Trophoblast cell (in vitro differentiated cells and primary cell): ENCODE measurements at regions not wholly inside any gene's neighbourhood (a gene's known extent, or its start where the extent isn't known, plus 50 kb on each side); places are given as distances from the start of the nearest gene placed in this dataset.

Experiments used
- DNase-seq, 2 donors: peaks; one replicate each; pipeline ENCODE4 v3.0.0-alpha.2; 2016
- H2AFZ ChIP-seq: 2 replicates; pipeline ENCODE4 v1.6.1; 2013; ENCODE audit warnings: low read length, moderate library complexity, mild to moderate bottlenecking; ENCODE audit not compliant: insufficient read depth, poor library complexity
- H2AK5ac ChIP-seq: 2 replicates; pipeline ENCODE4 v1.6.1; 2013; ENCODE audit warnings: mild to moderate bottlenecking, low read length
- H2BK120ac ChIP-seq: 2 replicates; pipeline ENCODE4 v1.6.1; 2013; ENCODE audit warnings: low read length, mild to moderate bottlenecking, moderate library complexity; ENCODE audit not compliant: insufficient read depth, poor library complexity
- H2BK12ac ChIP-seq: 2 replicates; pipeline ENCODE4 v1.6.1; 2013; ENCODE audit warnings: mild to moderate bottlenecking, low read length, moderate library complexity
- H2BK5ac ChIP-seq: 2 replicates; pipeline ENCODE4 v1.6.1; 2013; ENCODE audit warnings: low read length, low read depth, moderate library complexity, mild to moderate bottlenecking; ENCODE audit not compliant: poor library complexity
- H3K14ac ChIP-seq: 2 replicates; pipeline ENCODE4 v1.6.1; 2013; ENCODE audit warnings: mild to moderate bottlenecking, low read length
- H3K18ac ChIP-seq: 2 replicates; pipeline ENCODE4 v1.6.1; 2013; ENCODE audit warnings: mild to moderate bottlenecking, low read length
- H3K23ac ChIP-seq: 2 replicates; pipeline ENCODE4 v1.6.1; 2013; ENCODE audit warnings: low read length
- H3K27ac ChIP-seq: 2 replicates; pipeline ENCODE4 v1.5.1; 2013; ENCODE audit warnings: low read depth, mild to moderate bottlenecking, inconsistent platforms, low read length, moderate library complexity
- H3K27me3 ChIP-seq: 2 replicates; pipeline ENCODE4 v1.6.1; 2013; ENCODE audit warnings: inconsistent platforms, mild to moderate bottlenecking, low read length, moderate library complexity; ENCODE audit not compliant: insufficient read depth
- H3K36me3 ChIP-seq, 2 experiments: 1 replicate in 1 of 2; 2 replicates in 1 of 2; pipeline ENCODE4 v1.6.1; 2013; ENCODE audit warnings: low read length in 2 of 2, mild to moderate bottlenecking in 2 of 2, moderate library complexity in 1 of 2; ENCODE audit not compliant: insufficient read depth in 2 of 2, control insufficient read depth in 1 of 2
- H3K4ac ChIP-seq: 2 replicates; pipeline ENCODE4 v1.6.1; 2013; ENCODE audit warnings: low read depth, mild to moderate bottlenecking, low read length, moderate library complexity
- H3K4me1 ChIP-seq, 2 experiments: 1 replicate in 1 of 2; 2 replicates in 1 of 2; pipeline ENCODE4 v1.6.1; 2013; ENCODE audit warnings: low read length in 2 of 2, mild to moderate bottlenecking in 2 of 2, moderate library complexity in 1 of 2; ENCODE audit not compliant: insufficient read depth in 2 of 2, control insufficient read depth in 1 of 2
- H3K4me2 ChIP-seq: 2 replicates; pipeline ENCODE4 v1.6.1; 2013; ENCODE audit warnings: inconsistent platforms, mild to moderate bottlenecking, low read length, moderate library complexity
- H3K4me3 ChIP-seq: 2 replicates; pipeline ENCODE4 v1.5.1; 2013; ENCODE audit warnings: mild to moderate bottlenecking, low read depth, low read length, inconsistent platforms
- H3K79me1 ChIP-seq: one replicate; pipeline ENCODE4 v1.6.1; 2013; ENCODE audit warnings: low read length
- H3K79me2 ChIP-seq: 2 replicates; pipeline ENCODE4 v1.6.1; 2013; ENCODE audit warnings: low read length, mild to moderate bottlenecking; ENCODE audit not compliant: control insufficient read depth, insufficient read depth, poor library complexity
- H3K9ac ChIP-seq: 2 replicates; pipeline ENCODE4 v1.6.1; 2013; ENCODE audit warnings: mild to moderate bottlenecking, low read length
- H3K9me3 ChIP-seq: 2 replicates; pipeline ENCODE4 v1.6.1; 2013; ENCODE audit warnings: low read depth, mild to moderate bottlenecking, control low read depth, inconsistent platforms, low read length; ENCODE audit not compliant: insufficient read depth
- H4K12ac ChIP-seq: 2 replicates; pipeline ENCODE4 v1.6.1; 2013; ENCODE audit warnings: low read depth, mild to moderate bottlenecking, low read length, moderate library complexity
- H4K8ac ChIP-seq: 2 replicates; pipeline ENCODE4 v1.6.1; 2013; ENCODE audit warnings: low read depth, mild to moderate bottlenecking, low read length, moderate library complexity
- H4K91ac ChIP-seq: one replicate; pipeline ENCODE4 v1.6.1; 2013; ENCODE audit warnings: low read depth, mild to moderate bottlenecking, low read length, moderate library complexity
- WGBS: extraction: QIAGEN DNeasy Blood & Tissue Kit; methylation state at CpG from one replicate; pipeline ENCODE4 v1.1.7; 2013; ENCODE audit warnings: missing lambda C conversion rate; ENCODE audit not compliant: insufficient read length, insufficient coverage; ENCODE audit errors: extremely low coverage; 5-methylcytosine and 5-hydroxymethylcytosine counted together

DNA sequence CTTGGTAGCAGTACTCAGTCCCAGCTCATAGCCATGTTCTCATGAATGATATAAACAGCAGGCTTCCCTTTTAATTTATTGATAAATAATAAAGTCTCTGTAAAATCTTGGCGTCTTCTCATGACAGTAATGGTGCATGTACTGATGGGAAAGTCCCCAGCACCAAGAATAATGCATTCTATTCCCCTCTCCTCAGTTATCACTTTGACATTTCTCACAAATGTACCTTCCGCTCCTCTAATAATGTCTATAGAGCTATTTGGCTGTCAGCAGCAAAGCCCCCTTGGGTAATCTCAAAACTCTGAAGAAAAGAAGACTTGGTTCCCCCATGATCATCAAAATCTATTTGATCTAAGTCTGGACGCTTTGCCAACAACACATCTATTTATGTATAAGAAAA lies 185.0 kb upstream of the SPTLC3 start:
- no CpG with 5 or more reads among the region's 3 CpGs for WGBS
- Histone ChIP-seq H3K79me2 (no peaks in the 10 kb centered on the region), H3K9ac (no peak overlapping the region), H3K4me2 (no peak overlapping the region), H2AFZ (no peak overlapping the region), H4K8ac (no peak overlapping the region), H2BK12ac (no peak overlapping the region), H3K79me1 (peaks cover 3% of the 10 kb centered on the region), H3K4ac (no peak overlapping the region), H2BK120ac (no peak overlapping the region), H4K12ac (no peak overlapping the region), H2BK5ac (no peak overlapping the region), H3K27ac (no peak overlapping the region), H3K4me3 (no peak overlapping the region), H3K18ac (no peak overlapping the region), H2AK5ac (no peak overlapping the region), H3K36me3 (no peaks in the 10 kb centered on the region), H3K14ac (no peak overlapping the region), H3K27me3 (no peaks in the 10 kb centered on the region), H3K23ac (no peak overlapping the region), H3K4me1 (peaks cover 0 to 10% of the 10 kb centered on the region in 2 experiments), H4K91ac (no peak overlapping the region), H3K9me3 (no peaks in the 10 kb centered on the region)
- no peak for DNase-seq

DNA sequence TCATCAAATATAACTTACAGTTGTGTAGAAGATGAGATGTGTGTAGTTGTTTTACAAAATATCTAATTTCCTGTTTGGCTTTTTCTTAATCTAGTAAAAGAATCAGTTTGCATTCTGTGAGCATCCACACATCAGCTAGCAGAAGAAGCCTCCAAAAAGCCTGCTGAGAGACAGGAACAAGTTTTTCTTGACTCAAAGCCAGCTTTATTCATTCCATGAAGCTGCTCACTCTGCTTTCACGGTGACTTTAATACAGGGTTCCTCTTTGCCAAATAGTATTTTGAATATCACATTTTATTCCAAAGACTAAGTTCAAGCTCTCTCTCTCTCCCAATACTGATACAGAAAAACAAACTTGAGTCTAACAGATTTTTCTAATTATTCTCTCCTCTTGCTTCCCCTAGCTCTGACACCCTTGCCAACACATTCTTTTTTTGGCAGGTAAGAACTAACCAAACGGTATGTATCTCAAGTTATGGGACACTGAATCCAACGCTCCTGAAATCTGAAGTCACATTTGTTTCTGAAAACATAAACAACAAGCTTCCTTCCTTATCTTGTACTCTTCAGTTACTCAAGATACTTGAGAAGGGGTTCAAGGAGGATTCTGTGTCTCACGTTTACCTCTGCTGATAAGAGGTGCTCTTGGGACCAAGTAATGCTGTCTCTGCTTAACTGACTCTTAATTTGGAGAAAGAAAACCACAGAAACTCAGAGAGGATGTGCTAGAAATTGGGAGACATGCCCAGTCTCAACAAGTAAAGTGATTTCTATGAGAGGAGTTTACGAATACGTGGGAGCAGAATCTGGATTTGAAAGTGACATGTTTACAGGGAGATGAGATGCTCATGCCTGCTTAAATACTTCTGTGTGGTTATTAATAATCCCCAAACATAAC lies 184.2 kb upstream of the SPTLC3 start:
- Histone ChIP-seq H4K12ac (no peak overlapping the region), H2BK12ac (no peak overlapping the region), H2BK120ac (no peak overlapping the region), H2AK5ac (no peak overlapping the region), H3K79me1 (peaks cover 3% of the 10 kb centered on the region), H3K23ac (no peak overlapping the region), H3K9me3 (no peaks in the 10 kb centered on the region), H3K4me3 (no peak overlapping the region), H3K27ac (no peak overlapping the region), H3K4ac (no peak overlapping the region), H3K79me2 (no peaks in the 10 kb centered on the region), H2BK5ac (no peak overlapping the region), H4K8ac (no peak overlapping the region), H3K4me1 (peaks cover 0 to 10% of the 10 kb centered on the region in 2 experiments), H3K36me3 (no peaks in the 10 kb centered on the region), H3K18ac (no peak overlapping the region), H2AFZ (no peak overlapping the region), H3K9ac (no peak overlapping the region), H4K91ac (no peak overlapping the region), H3K4me2 (no peak overlapping the region), H3K14ac (no peak overlapping the region), H3K27me3 (no peaks in the 10 kb centered on the region)
- no peak for DNase-seq
- WGBS: no CpG with 5 or more reads among the region's 6 CpGs

DNA sequence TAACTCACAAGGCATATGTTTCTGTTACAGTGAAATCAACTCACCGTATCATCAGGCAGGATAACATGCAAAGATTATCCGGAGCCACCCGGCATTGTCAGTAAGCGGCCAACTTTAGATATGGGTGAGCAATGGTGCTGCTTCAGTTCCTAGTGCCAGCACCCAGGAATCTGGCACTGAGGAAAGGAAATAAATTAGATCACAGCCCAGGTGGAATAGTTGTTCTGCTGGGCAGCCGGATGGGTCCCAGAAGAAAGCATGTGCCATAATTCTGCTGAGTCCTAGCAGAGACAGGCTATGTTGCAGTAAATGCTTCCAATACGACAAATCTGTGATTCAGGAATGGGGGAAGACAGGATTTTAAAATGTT lies 183.6 kb upstream of the SPTLC3 start:
- Histone ChIP-seq H3K4me2 (no peak overlapping the region), H3K9me3 (no peaks in the 10 kb centered on the region), H3K79me1 (peaks cover 3% of the 10 kb centered on the region), H2BK120ac (no peak overlapping the region), H3K27me3 (no peaks in the 10 kb centered on the region), H4K91ac (no peak overlapping the region), H3K4me3 (no peak overlapping the region), H2AFZ (no peak overlapping the region), H3K27ac (no peak overlapping the region), H3K23ac (no peak overlapping the region), H3K9ac (no peak overlapping the region), H3K36me3 (no peaks in the 10 kb centered on the region), H2BK12ac (no peak overlapping the region), H3K79me2 (no peaks in the 10 kb centered on the region), H3K18ac (no peak overlapping the region), H2AK5ac (no peak overlapping the region), H3K4ac (no peak overlapping the region), H3K14ac (no peak overlapping the region), H4K12ac (no peak overlapping the region), H4K8ac (no peak overlapping the region), H3K4me1 (peaks cover 0 to 10% of the 10 kb centered on the region in 2 experiments), H2BK5ac (no peak overlapping the region)
- WGBS: no CpG with 5 or more reads among the region's 6 CpGs
- DNase-seq: no peak

DNA sequence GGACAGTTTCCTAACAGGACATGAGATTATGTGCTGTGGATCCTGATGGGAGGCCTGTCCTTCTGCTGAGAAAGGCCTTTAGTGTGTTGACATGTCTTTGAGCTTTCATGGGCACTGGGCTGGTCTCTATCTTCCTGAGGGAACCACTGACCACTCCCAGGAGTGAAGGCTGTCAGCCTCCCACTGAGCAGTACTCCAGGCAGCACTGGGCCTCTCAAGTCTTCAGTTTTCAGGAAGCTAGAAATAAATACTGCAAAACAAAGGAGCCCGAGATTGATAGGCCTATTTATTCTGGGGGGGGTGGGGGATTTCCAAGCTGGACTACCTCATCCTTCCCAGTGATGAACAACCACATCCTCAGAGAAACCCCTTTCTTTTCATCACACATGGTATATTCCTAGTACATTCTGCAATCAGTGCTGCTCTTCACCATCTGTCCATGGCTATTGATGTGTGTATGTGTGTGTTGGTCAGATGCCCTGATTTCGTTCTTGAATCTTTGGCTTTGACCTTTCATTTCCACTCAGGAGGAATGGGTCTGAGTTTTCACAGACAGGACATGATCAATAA lies 180.9 kb upstream of the SPTLC3 start:
- H2BK120ac ChIP-seq: no peak overlapping the region
- H3K79me1 ChIP-seq: no peaks in the 10 kb centered on the region
- no peaks in the 10 kb centered on the region for H3K9me3 ChIP-seq
- H2BK12ac ChIP-seq: no peak overlapping the region
- no CpG with 5 or more reads among the region's 2 CpGs for WGBS
- no peak for DNase-seq
- H3K27ac ChIP-seq: no peak overlapping the region
- peaks cover 0 to 3% of the 10 kb centered on the region in 2 experiments for H3K4me1 ChIP-seq
- H3K27me3 ChIP-seq: no peaks in the 10 kb centered on the region
- H2AK5ac ChIP-seq: no peak overlapping the region
- H4K91ac ChIP-seq: no peak overlapping the region
- no peaks in the 10 kb centered on the region for H3K79me2 ChIP-seq
- no peak overlapping the region for H3K18ac ChIP-seq
- H3K23ac ChIP-seq: no peak overlapping the region
- no peak overlapping the region for H2AFZ ChIP-seq
- H3K4me3 ChIP-seq: no peak overlapping the region
- no peak overlapping the region for H3K4ac ChIP-seq
- no peak overlapping the region for H4K12ac ChIP-seq
- no peak overlapping the region for H3K9ac ChIP-seq
- no peak overlapping the region for H3K14ac ChIP-seq
- H2BK5ac ChIP-seq: no peak overlapping the region
- no peak overlapping the region for H3K4me2 ChIP-seq
- no peak overlapping the region for H4K8ac ChIP-seq
- H3K36me3 ChIP-seq: no peaks in the 10 kb centered on the region
